Erythroblast (primary cell): ENCODE measurements at regions not wholly inside any gene's neighbourhood (a gene's known extent, or its start where the extent isn't known, plus 50 kb on each side); places are given as distances from the start of the nearest gene placed in this dataset.

ENCODE experiments used
- DNase-seq, 2 experiments: peaks; one replicate each; lab custom pipeline; 2025; lab: John Stamatoyannopoulos, UW
- GATA1 ChIP-seq: IDR thresholded peaks from 2 replicates; pipeline ENCODE4 v1.6.1; 2011; ENCODE audit warnings: low read depth, mild to moderate bottlenecking, control low read depth, low read length, moderate library complexity
- POLR2A ChIP-seq: IDR thresholded peaks from 2 replicates; pipeline ENCODE4 v1.6.1; 2011; ENCODE audit warnings: mild to moderate bottlenecking, low read length

- no peak for DNase-seq
- TF ChIP-seq GATA1 (no peak), POLR2A (no peak)
Observed at GRCh38 chr15:62579842-62580241, 414.8 kb upstream of the C2CD4B start.

GRCh38 chr15:62582580-62582979, 417.5 kb upstream of the C2CD4B start:
- TF ChIP-seq POLR2A (no peak), GATA1 (no peak)
- DNase-seq: no peak

GRCh38 chr15:62584301-62585235, 419.5 kb upstream of the C2CD4B start:
- DNase-seq: no peak
- TF ChIP-seq POLR2A (no peak), GATA1 (no peak)

GRCh38 chr15:62588938-62589670, 424.0 kb upstream of the C2CD4B start:
- DNase-seq: no peak
- TF ChIP-seq POLR2A (no peak), GATA1 (no peak)

GRCh38 chr15:62591842-62592838, 427.1 kb upstream of the C2CD4B start:
- TF ChIP-seq GATA1 (no peak), POLR2A (no peak)
- DNase-seq: no peak

GRCh38 chr15:62592920-62593319, 427.8 kb upstream of the C2CD4B start:
- no peak for DNase-seq
- TF ChIP-seq POLR2A (no peak), GATA1 (no peak)

- TF ChIP-seq GATA1 (no peak), POLR2A (no peak)
- no peak for DNase-seq
Observed at GRCh38 chr15:62593681-62594399, 428.8 kb upstream of the C2CD4B start.

GRCh38 chr15:62598217-62598616, 433.1 kb upstream of the C2CD4B start:
- TF ChIP-seq POLR2A (no peak), GATA1 (no peak)
- no peak for DNase-seq

- TF ChIP-seq POLR2A: no peak
- TF ChIP-seq GATA1: no peak
- no peak for DNase-seq
Observed at GRCh38 chr15:62599791-62600777, 435.0 kb upstream of the C2CD4B start.

GRCh38 chr15:62601777-62602545, 436.9 kb upstream of the C2CD4B start:
- TF ChIP-seq GATA1: no peak
- TF ChIP-seq POLR2A: no peak
- no peak for DNase-seq

- TF ChIP-seq POLR2A: no peak
- no peak for TF ChIP-seq GATA1
- no peak for DNase-seq
Observed at GRCh38 chr15:62603742-62604141, 438.7 kb upstream of the C2CD4B start.

- no peak for TF ChIP-seq GATA1
- TF ChIP-seq POLR2A: no peak
- DNase-seq: no peak
Observed at GRCh38 chr15:62605282-62605681, 437.3 kb upstream of the TPM1 start.
